GM12878 (cell line): ENCODE measurements at regions not wholly inside any gene's neighbourhood (a gene's known extent, or its start where the extent isn't known, plus 50 kb on each side); places are given as distances from the start of the nearest gene placed in this dataset.

Source experiments
- BHLHE40 ChIP-seq, 2 experiments: fragments of 450-650 bp in 1 of 2; IDR thresholded peaks; 2 replicates each; pipeline ENCODE4 v1.6.1; 2011 to 2017; ENCODE audit warnings: low read depth in 2 of 2, borderline replicate concordance in 1 of 2, improper control_type of control experiment in 1 of 2, low read length in 1 of 2, mild to moderate bottlenecking in 1 of 2
- BRCA1 ChIP-seq: IDR thresholded peaks from 2 replicates; pipeline ENCODE4 v1.6.1; 2011; ENCODE audit warnings: low read depth, low read length, improper control_type of control experiment
- E4F1 ChIP-seq: fragments of 450-650 bp; IDR thresholded peaks from 2 replicates; pipeline ENCODE4 v1.6.1; 2018; ENCODE audit warnings: borderline replicate concordance, mild to moderate bottlenecking; ENCODE audit not compliant: partially characterized antibody
- GATAD2B ChIP-seq: fragments of 450-650 bp; conservative IDR thresholded peaks from 2 replicates; pipeline ENCODE4 v1.6.1; 2017; ENCODE audit warnings: low read depth, mild to moderate bottlenecking, moderate library complexity
- KAT2A ChIP-seq: conservative IDR thresholded peaks from 2 replicates; pipeline ENCODE4 v1.6.1; 2011; ENCODE audit warnings: low read depth, low read length; ENCODE audit not compliant: control insufficient read depth
- NRF1 ChIP-seq: conservative IDR thresholded peaks from 2 replicates; pipeline ENCODE4 v1.6.1; 2011; ENCODE audit warnings: mild to moderate bottlenecking, low read depth, low read length, improper control_type of control experiment
- POLR2AphosphoS2 ChIP-seq: IDR thresholded peaks from 2 replicates; pipeline ENCODE4 v1.6.1; 2011; ENCODE audit warnings: low read depth, mild to moderate bottlenecking, low read length, improper control_type of control experiment, moderate library complexity
- RELA ChIP-seq: fragments of 450-650 bp; IDR thresholded peaks from 2 replicates; pipeline ENCODE4 v1.8.0; 2014; ENCODE audit warnings: borderline replicate concordance; ENCODE audit not compliant: partially characterized antibody
- SREBF1 ChIP-seq: IDR thresholded peaks from 2 replicates; pipeline ENCODE4 v1.6.1; 2012; ENCODE audit warnings: mild to moderate bottlenecking, low read length
- ZNF207 ChIP-seq: fragments of 450-650 bp; IDR thresholded peaks from 2 replicates; pipeline ENCODE4 v1.6.1; 2014; ENCODE audit warnings: antibody characterized with exemption, mild to moderate bottlenecking, borderline replicate concordance
- TF ChIP-seq, protein P1 (sequence below): fragments of 450-650 bp; formaldehyde crosslinking; IDR thresholded peaks from 2 replicates; pipeline ENCODE4 v1.4.0; 2020; ENCODE audit warnings: mild to moderate bottlenecking, moderate library complexity
- TF ChIP-seq, protein P2 (sequence below): fragments of 450-650 bp; IDR thresholded peaks from 2 replicates; pipeline ENCODE4 v1.6.1; 2018; ENCODE audit warnings: mild to moderate bottlenecking, low read depth, moderate library complexity; ENCODE audit not compliant: partially characterized antibody
- TF ChIP-seq, protein P3 (sequence below): fragments of 450-650 bp; formaldehyde crosslinking; IDR thresholded peaks from 2 replicates; pipeline ENCODE4 v1.4.0; 2022; ENCODE audit warnings: mild to moderate bottlenecking, moderate library complexity

DNA sequence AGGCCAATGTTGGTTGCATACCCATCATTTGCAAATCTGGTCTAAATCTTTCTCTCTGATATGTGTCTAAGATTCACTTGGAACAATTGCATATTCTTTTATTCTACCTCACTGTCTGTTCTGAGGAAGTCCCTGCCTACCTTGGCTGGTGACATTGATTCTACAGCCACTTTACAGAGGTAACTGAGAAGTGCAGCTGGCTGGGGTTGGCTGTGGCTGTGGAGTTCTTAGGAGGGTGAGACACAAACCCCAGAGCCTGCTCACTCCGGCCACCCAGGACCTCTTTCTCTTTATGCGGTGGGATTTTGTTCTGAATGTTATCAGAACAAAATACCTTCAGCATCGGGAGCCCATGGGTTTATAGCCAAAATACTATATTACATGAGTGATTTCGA, 54.5 kb upstream of the IRS2 start (continued):
- TF ChIP-seq, protein P1, sequence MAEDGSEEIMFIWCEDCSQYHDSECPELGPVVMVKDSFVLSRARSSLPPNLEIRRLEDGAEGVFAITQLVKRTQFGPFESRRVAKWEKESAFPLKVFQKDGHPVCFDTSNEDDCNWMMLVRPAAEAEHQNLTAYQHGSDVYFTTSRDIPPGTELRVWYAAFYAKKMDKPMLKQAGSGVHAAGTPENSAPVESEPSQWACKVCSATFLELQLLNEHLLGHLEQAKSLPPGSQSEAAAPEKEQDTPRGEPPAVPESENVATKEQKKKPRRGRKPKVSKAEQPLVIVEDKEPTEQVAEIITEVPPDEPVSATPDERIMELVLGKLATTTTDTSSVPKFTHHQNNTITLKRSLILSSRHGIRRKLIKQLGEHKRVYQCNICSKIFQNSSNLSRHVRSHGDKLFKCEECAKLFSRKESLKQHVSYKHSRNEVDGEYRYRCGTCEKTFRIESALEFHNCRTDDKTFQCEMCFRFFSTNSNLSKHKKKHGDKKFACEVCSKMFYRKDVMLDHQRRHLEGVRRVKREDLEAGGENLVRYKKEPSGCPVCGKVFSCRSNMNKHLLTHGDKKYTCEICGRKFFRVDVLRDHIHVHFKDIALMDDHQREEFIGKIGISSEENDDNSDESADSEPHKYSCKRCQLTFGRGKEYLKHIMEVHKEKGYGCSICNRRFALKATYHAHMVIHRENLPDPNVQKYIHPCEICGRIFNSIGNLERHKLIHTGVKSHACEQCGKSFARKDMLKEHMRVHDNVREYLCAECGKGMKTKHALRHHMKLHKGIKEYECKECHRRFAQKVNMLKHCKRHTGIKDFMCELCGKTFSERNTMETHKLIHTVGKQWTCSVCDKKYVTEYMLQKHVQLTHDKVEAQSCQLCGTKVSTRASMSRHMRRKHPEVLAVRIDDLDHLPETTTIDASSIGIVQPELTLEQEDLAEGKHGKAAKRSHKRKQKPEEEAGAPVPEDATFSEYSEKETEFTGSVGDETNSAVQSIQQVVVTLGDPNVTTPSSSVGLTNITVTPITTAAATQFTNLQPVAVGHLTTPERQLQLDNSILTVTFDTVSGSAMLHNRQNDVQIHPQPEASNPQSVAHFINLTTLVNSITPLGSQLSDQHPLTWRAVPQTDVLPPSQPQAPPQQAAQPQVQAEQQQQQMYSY (CRISPR knock-in tag), result no peak
- TF ChIP-seq SREBF1 (no peak), NRF1 (no peak), KAT2A (no peak), E4F1 (no peak), GATAD2B (no peak), RELA (no peak), ZNF207 (no peak), BRCA1 (no peak), POLR2AphosphoS2 (no peak), BHLHE40 (IDR thresholded peaks at IDR 0.05; ENCODE audit: borderline replicate concordance in 1 of 2, low read depth in 2 of 2, low read length in 1 of 2) (no peak)
- TF ChIP-seq, protein P2, sequence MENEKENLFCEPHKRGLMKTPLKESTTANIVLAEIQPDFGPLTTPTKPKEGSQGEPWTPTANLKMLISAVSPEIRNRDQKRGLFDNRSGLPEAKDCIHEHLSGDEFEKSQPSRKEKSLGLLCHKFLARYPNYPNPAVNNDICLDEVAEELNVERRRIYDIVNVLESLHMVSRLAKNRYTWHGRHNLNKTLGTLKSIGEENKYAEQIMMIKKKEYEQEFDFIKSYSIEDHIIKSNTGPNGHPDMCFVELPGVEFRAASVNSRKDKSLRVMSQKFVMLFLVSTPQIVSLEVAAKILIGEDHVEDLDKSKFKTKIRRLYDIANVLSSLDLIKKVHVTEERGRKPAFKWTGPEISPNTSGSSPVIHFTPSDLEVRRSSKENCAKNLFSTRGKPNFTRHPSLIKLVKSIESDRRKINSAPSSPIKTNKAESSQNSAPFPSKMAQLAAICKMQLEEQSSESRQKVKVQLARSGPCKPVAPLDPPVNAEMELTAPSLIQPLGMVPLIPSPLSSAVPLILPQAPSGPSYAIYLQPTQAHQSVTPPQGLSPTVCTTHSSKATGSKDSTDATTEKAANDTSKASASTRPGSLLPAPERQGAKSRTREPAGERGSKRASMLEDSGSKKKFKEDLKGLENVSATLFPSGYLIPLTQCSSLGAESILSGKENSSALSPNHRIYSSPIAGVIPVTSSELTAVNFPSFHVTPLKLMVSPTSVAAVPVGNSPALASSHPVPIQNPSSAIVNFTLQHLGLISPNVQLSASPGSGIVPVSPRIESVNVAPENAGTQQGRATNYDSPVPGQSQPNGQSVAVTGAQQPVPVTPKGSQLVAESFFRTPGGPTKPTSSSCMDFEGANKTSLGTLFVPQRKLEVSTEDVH, result no peak
- TF ChIP-seq, protein P3, sequence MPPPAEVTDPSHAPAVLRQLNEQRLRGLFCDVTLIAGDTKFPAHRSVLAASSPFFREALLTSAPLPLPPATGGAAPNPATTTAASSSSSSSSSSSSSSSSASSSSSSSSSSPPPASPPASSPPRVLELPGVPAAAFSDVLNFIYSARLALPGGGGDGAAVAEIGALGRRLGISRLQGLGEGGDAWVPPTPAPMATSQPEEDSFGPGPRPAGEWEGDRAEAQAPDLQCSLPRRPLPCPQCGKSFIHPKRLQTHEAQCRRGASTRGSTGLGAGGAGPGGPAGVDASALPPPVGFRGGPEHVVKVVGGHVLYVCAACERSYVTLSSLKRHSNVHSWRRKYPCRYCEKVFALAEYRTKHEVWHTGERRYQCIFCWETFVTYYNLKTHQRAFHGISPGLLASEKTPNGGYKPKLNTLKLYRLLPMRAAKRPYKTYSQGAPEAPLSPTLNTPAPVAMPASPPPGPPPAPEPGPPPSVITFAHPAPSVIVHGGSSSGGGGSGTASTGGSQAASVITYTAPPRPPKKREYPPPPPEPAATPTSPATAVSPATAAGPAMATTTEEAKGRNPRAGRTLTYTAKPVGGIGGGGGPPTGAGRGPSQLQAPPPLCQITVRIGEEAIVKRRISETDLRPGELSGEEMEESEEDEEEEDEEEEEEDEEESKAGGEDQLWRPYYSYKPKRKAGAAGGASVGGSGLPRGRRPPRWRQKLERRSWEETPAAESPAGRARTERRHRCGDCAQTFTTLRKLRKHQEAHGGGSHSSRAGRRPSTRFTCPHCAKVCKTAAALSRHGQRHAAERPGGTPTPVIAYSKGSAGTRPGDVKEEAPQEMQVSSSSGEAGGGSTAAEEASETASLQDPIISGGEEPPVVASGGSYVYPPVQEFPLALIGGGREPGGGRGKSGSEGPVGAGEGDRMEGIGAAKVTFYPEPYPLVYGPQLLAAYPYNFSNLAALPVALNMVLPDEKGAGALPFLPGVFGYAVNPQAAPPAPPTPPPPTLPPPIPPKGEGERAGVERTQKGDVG (CRISPR knock-in tag), result no peak
